ENCODE measurements at regions not wholly inside any gene's neighbourhood (a gene's known extent, or its start where the extent isn't known, plus 50 kb on each side); places are given as distances from the start of the nearest gene placed in this dataset.

DNA sequence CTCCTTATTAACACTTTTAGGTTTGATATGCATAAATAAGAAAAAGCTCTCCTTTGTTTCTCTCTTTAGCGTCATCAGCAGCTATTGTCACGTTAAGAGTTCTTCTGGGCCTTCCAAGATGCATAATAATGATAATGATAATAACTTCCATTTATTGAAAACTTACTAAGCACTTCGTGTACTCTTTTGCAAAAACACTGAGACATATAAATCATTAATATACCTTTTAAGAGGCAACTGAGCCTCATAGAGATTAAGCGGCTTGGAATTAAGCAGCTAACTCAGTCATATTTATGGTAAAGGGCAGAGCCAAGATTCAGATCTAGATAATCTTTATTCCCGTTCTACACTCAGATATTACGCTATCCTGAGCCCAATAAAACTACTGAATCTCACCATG lies 1105.1 kb downstream of the OLFM4 start:
- TF ChIP-seq, protein P1, sequence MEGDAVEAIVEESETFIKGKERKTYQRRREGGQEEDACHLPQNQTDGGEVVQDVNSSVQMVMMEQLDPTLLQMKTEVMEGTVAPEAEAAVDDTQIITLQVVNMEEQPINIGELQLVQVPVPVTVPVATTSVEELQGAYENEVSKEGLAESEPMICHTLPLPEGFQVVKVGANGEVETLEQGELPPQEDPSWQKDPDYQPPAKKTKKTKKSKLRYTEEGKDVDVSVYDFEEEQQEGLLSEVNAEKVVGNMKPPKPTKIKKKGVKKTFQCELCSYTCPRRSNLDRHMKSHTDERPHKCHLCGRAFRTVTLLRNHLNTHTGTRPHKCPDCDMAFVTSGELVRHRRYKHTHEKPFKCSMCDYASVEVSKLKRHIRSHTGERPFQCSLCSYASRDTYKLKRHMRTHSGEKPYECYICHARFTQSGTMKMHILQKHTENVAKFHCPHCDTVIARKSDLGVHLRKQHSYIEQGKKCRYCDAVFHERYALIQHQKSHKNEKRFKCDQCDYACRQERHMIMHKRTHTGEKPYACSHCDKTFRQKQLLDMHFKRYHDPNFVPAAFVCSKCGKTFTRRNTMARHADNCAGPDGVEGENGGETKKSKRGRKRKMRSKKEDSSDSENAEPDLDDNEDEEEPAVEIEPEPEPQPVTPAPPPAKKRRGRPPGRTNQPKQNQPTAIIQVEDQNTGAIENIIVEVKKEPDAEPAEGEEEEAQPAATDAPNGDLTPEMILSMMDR (IDR thresholded peaks at IDR 0.05): no peak
- no peak for TF ChIP-seq POLR2A (IDR thresholded peaks at IDR 0.05)
